ENCODE measurements at regions not wholly inside any gene's neighbourhood (a gene's known extent, or its start where the extent isn't known, plus 50 kb on each side); places are given as distances from the start of the nearest gene placed in this dataset.

DNA sequence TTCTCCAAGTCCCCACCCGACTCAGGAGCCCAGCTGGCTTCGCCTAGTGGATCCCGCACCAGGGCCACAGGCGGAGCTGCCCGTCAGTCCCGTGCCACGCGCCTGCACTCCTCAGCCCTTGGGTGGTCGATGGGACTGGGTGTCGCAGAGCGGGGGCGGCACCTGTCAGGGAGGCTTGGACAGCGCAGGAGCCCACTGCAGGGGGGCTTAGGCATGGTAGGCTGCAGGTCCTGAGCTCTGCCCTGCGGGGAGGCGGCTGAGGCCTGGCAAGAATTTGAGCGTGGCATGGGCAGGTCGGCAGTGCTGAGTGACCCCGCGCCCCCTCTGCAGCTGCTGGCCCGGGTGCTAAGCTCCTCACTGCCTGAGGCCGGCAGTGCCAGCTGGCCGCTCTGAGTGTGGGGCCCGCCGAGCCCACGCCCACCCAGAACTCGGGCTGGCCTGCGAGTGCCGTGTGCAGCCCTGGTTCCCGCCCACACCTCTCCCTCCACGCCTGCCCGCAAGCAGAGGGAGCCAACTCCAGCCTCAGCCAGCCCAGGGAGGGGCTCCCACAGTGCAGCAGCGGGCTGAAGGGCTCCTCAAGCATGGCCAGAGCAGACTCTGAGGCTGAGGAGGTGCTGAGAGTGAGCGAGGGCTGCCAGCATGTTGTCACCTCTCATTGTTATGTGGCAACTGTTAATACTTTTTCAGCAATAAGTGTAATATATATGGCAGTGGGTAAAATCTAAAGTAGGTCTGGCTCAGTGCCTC is 548.4 kb upstream of the BRINP3 start:
- DNase-seq (ENCODE audit: low read depth, low spot score) (no peak), FAIRE-seq (no peak)
- Histone ChIP-seq H3K9me3 (ENCODE audit: control insufficient read depth, low read depth, low read length) (no peaks in the 10 kb centered on the region), H3K79me2 (ENCODE audit: control insufficient read depth, insufficient read depth, low read length) (no peaks in the 10 kb centered on the region), H3K36me3 (ENCODE audit: control insufficient read depth in 2 of 2, extremely low read depth in 1 of 2, insufficient read depth in 2 of 2, low read length in 2 of 2) (no peaks in the 10 kb centered on the region), H3K27me3 (ENCODE audit: control insufficient read depth, extremely low read depth, insufficient read depth, low read length) (no peaks in the 10 kb centered on the region), H4K20me1 (ENCODE audit: control insufficient read depth, extremely low read depth, insufficient read depth, low read length) (no peaks in the 10 kb centered on the region), H3K4me1 (ENCODE audit: control insufficient read depth, extremely low read depth, insufficient read depth, low read length) (no peaks in the 10 kb centered on the region), H2AFZ (ENCODE audit: control insufficient read depth, low read length) (no peak overlapping the region), H3K4me3 (ENCODE audit: control insufficient read depth in 2 of 3, extremely low read depth in 1 of 3, insufficient read depth in 2 of 3, low read depth in 1 of 3, low read length in 3 of 3) (no peak overlapping the region), H3K4me2 (ENCODE audit: control insufficient read depth, extremely low read depth, insufficient read depth, low read depth, low read length) (no peak overlapping the region), H3K9me1 (ENCODE audit: control insufficient read depth, extremely low read depth, insufficient read depth, low read length) (no peaks in the 10 kb centered on the region), H3K9ac (ENCODE audit: control insufficient read depth, extremely low read depth, insufficient read depth, low read length) (no peak overlapping the region), H3K27ac (ENCODE audit: control insufficient read depth, insufficient read depth, low read length) (no peak overlapping the region)
- dilution Hi-C loops (cut with MboI; ENCODE audit: extremely low pct_ligation_motif_present, low sequenced_read_pairs): no loop called here
- no peak for TF ChIP-seq EZH2 (IDR thresholded peaks at IDR 0.05; ENCODE audit: low read length)
- TF ChIP-seq, protein P1, sequence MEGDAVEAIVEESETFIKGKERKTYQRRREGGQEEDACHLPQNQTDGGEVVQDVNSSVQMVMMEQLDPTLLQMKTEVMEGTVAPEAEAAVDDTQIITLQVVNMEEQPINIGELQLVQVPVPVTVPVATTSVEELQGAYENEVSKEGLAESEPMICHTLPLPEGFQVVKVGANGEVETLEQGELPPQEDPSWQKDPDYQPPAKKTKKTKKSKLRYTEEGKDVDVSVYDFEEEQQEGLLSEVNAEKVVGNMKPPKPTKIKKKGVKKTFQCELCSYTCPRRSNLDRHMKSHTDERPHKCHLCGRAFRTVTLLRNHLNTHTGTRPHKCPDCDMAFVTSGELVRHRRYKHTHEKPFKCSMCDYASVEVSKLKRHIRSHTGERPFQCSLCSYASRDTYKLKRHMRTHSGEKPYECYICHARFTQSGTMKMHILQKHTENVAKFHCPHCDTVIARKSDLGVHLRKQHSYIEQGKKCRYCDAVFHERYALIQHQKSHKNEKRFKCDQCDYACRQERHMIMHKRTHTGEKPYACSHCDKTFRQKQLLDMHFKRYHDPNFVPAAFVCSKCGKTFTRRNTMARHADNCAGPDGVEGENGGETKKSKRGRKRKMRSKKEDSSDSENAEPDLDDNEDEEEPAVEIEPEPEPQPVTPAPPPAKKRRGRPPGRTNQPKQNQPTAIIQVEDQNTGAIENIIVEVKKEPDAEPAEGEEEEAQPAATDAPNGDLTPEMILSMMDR (optimal IDR thresholded peaks at IDR 0.05 in 1 of 3, IDR thresholded peaks at IDR 0.05 in 1 of 3, conservative IDR thresholded peaks at IDR 0.05 in 1 of 3; ENCODE audit: extremely low read depth in 1 of 3, insufficient read depth in 2 of 3, low read length in 3 of 3): no peak

DNA sequence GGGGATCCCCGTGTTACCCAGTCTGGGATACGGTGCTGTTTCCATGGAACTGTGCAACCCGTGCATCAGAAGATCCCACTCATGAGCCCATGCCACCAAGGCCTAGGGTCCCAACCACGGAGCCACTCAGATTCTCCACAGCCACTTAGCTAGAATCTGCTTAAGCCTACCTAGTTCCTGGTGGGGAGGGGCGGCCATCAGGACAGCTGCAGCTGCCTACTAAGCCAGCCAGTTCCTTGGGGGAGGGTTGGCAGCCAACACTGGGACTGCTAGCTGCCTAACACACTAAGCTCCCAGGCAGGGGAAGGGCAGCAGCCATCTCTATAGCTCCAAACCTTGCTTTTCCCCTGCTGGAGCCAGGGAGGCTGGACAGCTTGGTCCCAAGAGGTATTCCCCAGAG is 549.2 kb upstream of the BRINP3 start:
- no peaks in the 10 kb centered on the region for H3K36me3 ChIP-seq (ENCODE audit: control insufficient read depth in 2 of 2, extremely low read depth in 1 of 2, insufficient read depth in 2 of 2, low read length in 2 of 2)
- H3K9me3 ChIP-seq (ENCODE audit: control insufficient read depth, low read depth, low read length): no peaks in the 10 kb centered on the region
- TF ChIP-seq, protein P1 (optimal IDR thresholded peaks at IDR 0.05 in 1 of 3, IDR thresholded peaks at IDR 0.05 in 1 of 3, conservative IDR thresholded peaks at IDR 0.05 in 1 of 3; ENCODE audit: extremely low read depth in 1 of 3, insufficient read depth in 2 of 3, low read length in 3 of 3): no peak
- no peak for TF ChIP-seq EZH2 (IDR thresholded peaks at IDR 0.05; ENCODE audit: low read length)
- no peak for DNase-seq (ENCODE audit: low read depth, low spot score)
- FAIRE-seq: no peak
- no peaks in the 10 kb centered on the region for H4K20me1 ChIP-seq (ENCODE audit: control insufficient read depth, extremely low read depth, insufficient read depth, low read length)
- no peak overlapping the region for H3K27ac ChIP-seq (ENCODE audit: control insufficient read depth, insufficient read depth, low read length)
- H3K79me2 ChIP-seq (ENCODE audit: control insufficient read depth, insufficient read depth, low read length): no peaks in the 10 kb centered on the region
- no peak overlapping the region for H3K4me3 ChIP-seq (ENCODE audit: control insufficient read depth in 2 of 3, extremely low read depth in 1 of 3, insufficient read depth in 2 of 3, low read depth in 1 of 3, low read length in 3 of 3)
- no peak overlapping the region for H3K4me2 ChIP-seq (ENCODE audit: control insufficient read depth, extremely low read depth, insufficient read depth, low read depth, low read length)
- dilution Hi-C loops (cut with MboI; ENCODE audit: extremely low pct_ligation_motif_present, low sequenced_read_pairs): no loop called here
- no peaks in the 10 kb centered on the region for H3K9me1 ChIP-seq (ENCODE audit: control insufficient read depth, extremely low read depth, insufficient read depth, low read length)
- H3K9ac ChIP-seq (ENCODE audit: control insufficient read depth, extremely low read depth, insufficient read depth, low read length): no peak overlapping the region
- H3K4me1 ChIP-seq (ENCODE audit: control insufficient read depth, extremely low read depth, insufficient read depth, low read length): no peaks in the 10 kb centered on the region
- H3K27me3 ChIP-seq (ENCODE audit: control insufficient read depth, extremely low read depth, insufficient read depth, low read length): no peaks in the 10 kb centered on the region
- no peak overlapping the region for H2AFZ ChIP-seq (ENCODE audit: control insufficient read depth, low read length)

All from keratinocyte (primary cell).